ENCODE measurements at regions not wholly inside any gene's neighbourhood (a gene's known extent, or its start where the extent isn't known, plus 50 kb on each side); places are given as distances from the start of the nearest gene placed in this dataset.
"Not testable (repeated sequence)": the region's sequence is repeated elsewhere in the genome, so short reads cannot be mapped to it uniquely, and the experiment has no call there.

- no peak for DNase-seq
Observed at GRCh38 chr3:28971156-28971555, 309.7 kb upstream of the RBMS3 start.

GRCh38 chr3:28972921-28973320, 307.9 kb upstream of the RBMS3 start:
- DNase-seq: no peak

- DNase-seq: no peak
Observed at GRCh38 chr3:28973609-28974008, 307.3 kb upstream of the RBMS3 start.

GRCh38 chr3:28978092-28978491, 302.8 kb upstream of the RBMS3 start:
- no peak for DNase-seq

- DNase-seq: no peak
Observed at GRCh38 chr3:28980131-28980530, 300.7 kb upstream of the RBMS3 start.

GRCh38 chr3:28980631-28981030, 300.2 kb upstream of the RBMS3 start:
- DNase-seq: no peak

DNA sequence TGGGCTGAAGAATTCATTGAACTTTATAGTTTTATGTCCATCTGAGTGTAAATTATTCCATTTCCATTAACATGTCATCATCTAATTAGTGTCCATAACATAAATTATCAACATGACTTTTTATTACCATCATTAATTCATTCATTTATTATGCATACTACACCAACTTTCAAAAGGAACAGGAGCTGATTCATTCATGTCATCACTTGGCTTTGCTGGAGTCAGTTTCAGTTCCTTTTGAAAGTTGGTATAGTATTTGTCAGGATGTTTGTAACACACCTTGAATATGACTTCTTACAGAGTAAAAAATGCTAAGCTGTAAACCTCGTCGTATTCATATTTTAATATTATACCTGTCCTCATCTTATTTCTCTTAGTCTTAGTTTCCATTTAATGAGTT, 298.0 kb upstream of the RBMS3 start:
- no peak for DNase-seq

DNA sequence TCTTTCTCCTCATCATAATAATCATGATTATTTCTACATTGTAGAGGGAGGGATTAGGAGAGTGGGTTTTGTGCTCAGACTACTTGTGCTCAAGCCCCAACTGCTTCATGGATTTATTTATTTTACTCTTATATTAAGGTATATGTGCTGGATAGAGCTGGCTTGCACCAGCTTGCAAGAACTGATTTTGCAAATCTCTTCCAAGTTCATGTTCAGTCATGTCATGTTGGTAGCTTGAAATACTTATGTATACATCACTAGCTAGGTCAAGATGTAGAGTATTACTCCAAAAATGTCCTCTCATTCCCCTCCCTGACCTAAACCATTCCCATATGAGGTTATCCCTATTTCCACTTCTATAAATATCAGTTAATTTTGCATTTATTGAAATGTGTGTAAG, 293.9 kb upstream of the RBMS3 start:
- no peak for DNase-seq

- no peak for DNase-seq
Observed at GRCh38 chr3:28989646-28990089, 291.2 kb upstream of the RBMS3 start.

DNA sequence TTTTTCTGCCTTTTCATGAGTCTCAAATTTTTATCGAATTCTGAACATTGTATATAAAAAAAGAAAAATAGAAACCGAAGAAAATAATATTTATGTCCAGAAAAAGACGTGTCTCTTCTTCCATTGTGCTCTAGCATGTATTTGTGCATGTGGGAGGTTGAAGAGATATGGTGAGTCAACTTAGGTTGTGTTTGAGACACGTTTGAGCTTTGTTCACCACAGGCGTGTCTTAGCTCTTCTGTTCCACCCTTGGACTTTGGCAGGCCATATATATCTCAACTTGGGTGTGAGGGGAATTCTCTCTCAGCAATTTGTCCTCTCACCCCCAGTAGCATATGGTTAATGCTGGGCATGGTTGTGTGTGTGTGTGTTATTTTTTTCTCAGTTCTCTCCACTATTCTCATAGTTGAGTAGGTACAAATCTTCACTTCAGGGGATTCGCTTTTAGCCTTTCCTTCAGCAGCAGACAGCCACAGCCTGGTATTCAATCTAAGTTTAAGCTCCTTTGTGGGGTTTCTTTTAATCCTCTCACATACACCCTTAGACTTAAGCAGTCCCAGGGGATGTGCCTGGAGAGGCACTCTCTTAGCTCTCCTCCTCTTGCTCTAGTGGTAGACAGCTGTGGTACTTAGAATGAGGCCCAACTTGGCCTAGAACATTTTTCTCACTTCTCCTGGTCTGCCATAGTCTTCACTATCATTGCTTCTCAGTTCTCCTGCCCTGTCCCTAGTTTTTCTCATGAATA, 286.5 kb upstream of the RBMS3 start:
- DNase-seq: no peak

GRCh38 chr3:29004885-29005599, 275.8 kb upstream of the RBMS3 start:
- DNase-seq: no peak

GRCh38 chr3:29005862-29006261, 275.0 kb upstream of the RBMS3 start:
- no peak for DNase-seq

DNA sequence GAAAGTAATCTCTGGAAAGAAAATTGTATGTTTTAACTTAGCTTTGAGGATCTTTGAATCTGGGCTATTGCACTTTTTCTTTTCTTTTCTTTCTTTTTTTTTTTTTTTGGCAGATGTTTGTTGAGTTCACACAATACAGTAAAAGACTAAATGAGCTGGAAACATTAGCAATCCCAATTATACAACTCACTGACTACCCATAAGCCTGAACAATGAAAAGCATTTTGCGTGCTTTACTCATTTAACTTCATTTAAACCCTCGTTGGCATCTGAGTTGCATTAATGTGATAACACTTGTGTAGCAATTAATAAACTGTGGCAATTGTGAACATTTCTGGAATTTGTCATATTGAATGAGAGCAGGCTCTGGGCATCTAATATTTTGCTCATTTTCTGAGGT, 269.4 kb upstream of the RBMS3 start:
- no peak for DNase-seq

GRCh38 chr3:29011966-29012365, 268.9 kb upstream of the RBMS3 start:
- DNase-seq: no peak

- no peak for DNase-seq
Observed at GRCh38 chr3:29022976-29023375, 257.9 kb upstream of the RBMS3 start.

- no peak for DNase-seq
Observed at GRCh38 chr3:29026286-29026685, 254.6 kb upstream of the RBMS3 start.

DNA sequence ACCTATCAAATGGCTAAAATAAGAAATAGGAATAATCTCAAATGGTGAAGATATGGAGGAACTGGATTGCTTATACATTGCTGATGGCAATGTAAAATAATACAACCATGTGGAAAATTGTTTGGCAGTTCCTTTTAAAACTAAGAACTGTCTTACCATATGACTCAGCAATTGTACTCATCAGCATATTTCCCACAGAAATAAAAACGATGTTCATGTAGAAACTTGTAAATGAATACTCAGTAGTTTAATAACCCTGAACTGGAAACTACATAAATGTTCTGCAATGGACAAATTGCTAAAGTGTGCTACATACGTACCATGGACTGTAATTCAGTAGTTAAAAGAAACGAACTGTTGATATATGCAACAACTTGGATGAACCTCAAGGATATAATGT, 253.9 kb upstream of the RBMS3 start:
- no peak for DNase-seq

DNA sequence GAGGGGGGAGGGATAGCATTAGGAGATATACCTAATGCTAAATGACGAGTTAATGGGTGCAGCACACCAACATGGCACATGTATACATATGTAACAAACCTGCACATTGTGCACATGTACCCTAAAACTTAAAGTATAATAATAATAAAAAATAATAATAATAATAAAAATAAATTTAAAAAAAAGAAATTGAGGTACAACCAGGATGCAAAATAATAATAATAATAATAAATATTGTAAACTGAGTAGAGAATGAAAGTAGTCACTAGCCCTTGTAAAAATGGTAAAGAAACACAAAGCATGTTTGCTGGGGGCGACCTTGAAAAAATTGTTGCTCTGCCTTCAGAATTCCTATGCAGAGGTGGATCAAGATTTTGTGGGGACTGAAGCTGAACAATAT, 249.7 kb upstream of the RBMS3 start:
- DNase-seq: not testable (repeated sequence)

DNA sequence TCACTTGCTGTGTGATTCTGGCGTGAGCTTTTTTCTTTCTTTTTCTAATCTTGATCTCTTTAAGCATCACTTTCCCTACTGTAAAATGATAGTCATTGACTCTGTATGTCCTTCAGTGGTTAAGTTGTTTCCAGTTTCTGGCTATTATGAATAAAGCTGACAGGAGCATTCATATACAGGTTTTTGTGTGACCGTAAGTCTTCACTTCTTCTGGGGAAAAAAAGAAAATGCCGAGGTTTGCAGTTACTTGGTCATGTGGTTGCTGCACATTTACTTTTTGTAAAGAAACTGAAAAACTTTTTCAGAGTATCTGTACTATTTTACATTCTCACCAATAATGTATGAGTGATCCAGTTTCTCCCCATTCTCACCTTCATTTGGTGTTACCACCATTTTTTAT, 247.4 kb upstream of the RBMS3 start:
- DNase-seq: no peak

DNA sequence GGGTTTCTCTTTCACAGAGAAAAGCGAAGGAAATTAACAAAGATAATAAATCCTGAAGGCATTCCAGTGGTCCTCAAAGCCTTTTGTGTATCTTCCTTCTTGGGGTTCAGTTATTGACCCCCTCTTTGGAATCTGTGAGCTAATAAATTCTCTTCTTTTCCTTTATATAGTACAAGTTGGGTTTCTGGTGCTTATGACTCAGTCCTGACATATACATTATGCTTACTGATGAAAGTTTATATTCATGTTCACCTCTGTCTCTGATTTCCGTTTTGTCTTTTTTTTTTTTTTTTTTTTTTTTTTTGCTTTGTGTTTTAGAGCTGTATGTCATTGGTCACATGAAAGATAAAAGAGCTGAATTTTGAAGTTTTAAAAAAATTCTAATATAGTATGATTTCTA, 230.7 kb upstream of the RBMS3 start:
- no peak for DNase-seq

DNA sequence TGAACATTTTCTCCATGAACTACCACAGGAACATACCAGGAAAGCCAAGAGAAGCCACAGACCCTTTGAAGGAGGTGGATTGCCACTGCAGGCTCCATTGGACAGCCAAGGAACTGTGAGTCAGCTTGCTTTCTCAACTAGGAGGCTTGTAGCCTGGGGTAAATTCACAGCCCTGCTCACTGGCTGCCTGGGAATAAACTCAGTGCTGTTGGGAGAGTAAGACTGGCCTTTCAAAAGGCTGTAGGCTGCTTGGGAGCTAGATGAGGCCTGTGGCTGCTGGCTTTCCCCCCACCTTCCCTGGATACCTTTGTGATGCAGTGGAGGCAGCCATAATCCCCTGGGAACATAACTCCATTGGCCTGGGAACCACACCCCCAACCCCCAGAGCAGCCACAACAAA, 223.5 kb upstream of the RBMS3 start:
- no peak for DNase-seq

DNA sequence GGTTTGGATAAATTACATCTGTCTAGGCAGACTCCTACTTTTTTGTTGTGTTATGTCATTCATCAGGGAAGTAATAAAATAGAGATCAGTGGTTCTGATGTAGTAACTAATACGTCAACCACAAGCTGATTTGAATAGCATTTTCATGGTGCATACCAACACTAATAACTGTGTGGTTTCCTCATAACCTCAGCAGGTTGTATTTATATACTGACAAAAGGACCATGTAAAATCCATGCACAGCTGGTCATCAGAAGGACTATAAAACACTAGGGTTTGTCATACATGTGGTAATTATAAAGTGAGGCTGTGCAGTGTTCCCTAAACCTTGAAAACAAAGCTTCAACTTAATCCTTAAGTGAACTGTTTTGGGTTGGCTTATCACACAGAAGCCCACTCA, 216.8 kb upstream of the RBMS3 start:
- DNase-seq: no peak

DNA sequence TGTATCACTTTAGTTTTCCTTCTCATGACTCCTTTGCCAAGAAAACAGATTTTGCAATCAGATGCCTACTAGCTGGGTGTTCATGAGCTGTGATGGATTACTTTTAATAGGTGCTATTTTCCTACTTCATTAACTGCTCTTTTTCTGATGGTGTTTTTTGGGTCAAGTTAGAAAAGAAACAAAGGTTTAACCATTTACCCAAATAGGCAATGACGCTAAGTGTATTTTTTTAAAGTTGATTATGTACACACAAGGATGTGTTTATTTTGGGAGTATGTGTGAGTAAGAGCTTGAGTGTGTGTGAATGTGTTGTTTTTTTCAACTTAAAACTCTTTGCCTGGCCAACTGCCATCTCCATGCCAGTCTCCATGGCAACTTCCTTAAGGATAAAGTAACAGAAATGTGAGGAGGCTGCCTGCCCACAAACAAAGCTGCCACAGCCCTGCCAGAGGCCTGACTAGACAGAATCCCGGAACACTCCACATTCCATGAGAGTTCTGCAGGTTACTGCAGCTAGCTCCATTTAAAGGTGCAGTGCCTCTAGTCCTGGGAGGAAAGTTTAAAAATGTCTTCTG, 215.6 kb upstream of the RBMS3 start:
- DNase-seq: no peak

- no peak for DNase-seq
Observed at GRCh38 chr3:29067007-29067406, 213.9 kb upstream of the RBMS3 start.
